ENCODE measurements at regions not wholly inside any gene's neighbourhood (a gene's known extent, or its start where the extent isn't known, plus 50 kb on each side); places are given as distances from the start of the nearest gene placed in this dataset.

GRCh38 chr4:23392860-23393458, 496.9 kb downstream of the PPARGC1A start:
- H3K27ac Mint-ChIP-seq: no peak overlapping the region
- no peak for TF ChIP-seq CTCF (IDR thresholded peaks at IDR 0.05; ENCODE audit: unreplicated experiment)
- H3K9me3 Mint-ChIP-seq: peaks cover 29% of the 10 kb centered on the region
- H3K4me1 Mint-ChIP-seq: no peaks in the 10 kb centered on the region
- no peak overlapping the region for H3K4me3 Mint-ChIP-seq
- H3K36me3 Mint-ChIP-seq: no peaks in the 10 kb centered on the region
- no peak for DNase-seq (ENCODE audit: low spot score in 2 of 2, unreplicated experiment in 2 of 2)
- peaks cover 2% of the 10 kb centered on the region for H3K27me3 Mint-ChIP-seq (ENCODE audit: low read depth)

GRCh38 chr4:23390246-23390645, 499.6 kb downstream of the PPARGC1A start:
- H3K4me1 Mint-ChIP-seq: no peaks in the 10 kb centered on the region
- no peak overlapping the region for H3K27ac Mint-ChIP-seq
- peaks cover 2% of the 10 kb centered on the region for H3K27me3 Mint-ChIP-seq (ENCODE audit: low read depth)
- no peak overlapping the region for H3K4me3 Mint-ChIP-seq
- no peaks in the 10 kb centered on the region for H3K36me3 Mint-ChIP-seq
- H3K9me3 Mint-ChIP-seq: peaks cover 14% of the 10 kb centered on the region
- no peak for TF ChIP-seq CTCF (IDR thresholded peaks at IDR 0.05; ENCODE audit: unreplicated experiment)
- no peak for DNase-seq (ENCODE audit: low spot score in 2 of 2, unreplicated experiment in 2 of 2)

GRCh38 chr4:23388699-23389395, 501.0 kb downstream of the PPARGC1A start:
- DNase-seq (ENCODE audit: low spot score in 2 of 2, unreplicated experiment in 2 of 2): no peak
- TF ChIP-seq CTCF (IDR thresholded peaks at IDR 0.05; ENCODE audit: unreplicated experiment): no peak
- H3K27ac Mint-ChIP-seq: no peak overlapping the region
- H3K27me3 Mint-ChIP-seq (ENCODE audit: low read depth): peaks cover 2% of the 10 kb centered on the region
- H3K4me1 Mint-ChIP-seq: no peaks in the 10 kb centered on the region
- H3K4me3 Mint-ChIP-seq: no peak overlapping the region
- H3K9me3 Mint-ChIP-seq: peaks cover under 1% of the 10 kb centered on the region
- H3K36me3 Mint-ChIP-seq: no peaks in the 10 kb centered on the region

GRCh38 chr4:23388255-23388654, 501.6 kb downstream of the PPARGC1A start:
- Mint-ChIP-seq H3K4me1 (no peaks in the 10 kb centered on the region), H3K9me3 (no peaks in the 10 kb centered on the region), H3K4me3 (no peak overlapping the region), H3K27me3 (ENCODE audit: low read depth) (peaks cover 2% of the 10 kb centered on the region), H3K27ac (no peak overlapping the region), H3K36me3 (no peaks in the 10 kb centered on the region)
- DNase-seq (ENCODE audit: low spot score in 2 of 2, unreplicated experiment in 2 of 2): no peak
- TF ChIP-seq CTCF (IDR thresholded peaks at IDR 0.05; ENCODE audit: unreplicated experiment): no peak

GRCh38 chr4:23384741-23385140, 505.1 kb downstream of the PPARGC1A start:
- no peak for TF ChIP-seq CTCF (IDR thresholded peaks at IDR 0.05; ENCODE audit: unreplicated experiment)
- no peaks in the 10 kb centered on the region for H3K9me3 Mint-ChIP-seq
- no peaks in the 10 kb centered on the region for H3K4me1 Mint-ChIP-seq
- no peaks in the 10 kb centered on the region for H3K27me3 Mint-ChIP-seq (ENCODE audit: low read depth)
- H3K4me3 Mint-ChIP-seq: no peak overlapping the region
- H3K27ac Mint-ChIP-seq: no peak overlapping the region
- no peaks in the 10 kb centered on the region for H3K36me3 Mint-ChIP-seq
- no peak for DNase-seq (ENCODE audit: low spot score in 2 of 2, unreplicated experiment in 2 of 2)

Data from mesothelial cell of epicardium (in vitro differentiated cells).